ENCODE measurements at regions not wholly inside any gene's neighbourhood (a gene's known extent, or its start where the extent isn't known, plus 50 kb on each side); places are given as distances from the start of the nearest gene placed in this dataset.

- Histone ChIP-seq H3K4me1 (peaks cover 0 to 11% (median 5%) of the 10 kb centered on the region in 4 donors), H3K4me3 (no peak overlapping the region), H3K9me3 (no peaks in the 10 kb centered on the region), H3K27me3 (no peaks in the 10 kb centered on the region), H3K36me3 (no peaks in the 10 kb centered on the region), H3K27ac (no peak overlapping the region)
- DNase-seq = no peak
- intact Hi-C loops (cut with DNase I; ENCODE audit: low total_unique reads) = no loop called here
- in situ Hi-C loops (cut with MboI; ENCODE audit: low pct_ligation_motif_present in 1 of 4, low pct_unique_long_range_greater_than_20kb in 1 of 4, low sequenced_read_pairs in 3 of 4) = loop anchor here in 2 of 4 donors (10.0 to 25.0 kb wide), 2 partner anchors 310 to 317 kb away; partner anchors contain the start of gene GADD45G (in 2 of the 2)
- 89 to 92% methylated on average over 4 to 7 of the region's 7 CpGs for WGBS, 2 donors (ENCODE audit: low coverage in 1 of 2)
- TF ChIP-seq POLR2A (IDR thresholded peaks at IDR 0.05) (no peak), POLR2AphosphoS5 (IDR thresholded peaks at IDR 0.05) (no peak), EP300 (IDR thresholded peaks at IDR 0.05; ENCODE audit: low read depth) (no peak)
- TF ChIP-seq, protein P1, sequence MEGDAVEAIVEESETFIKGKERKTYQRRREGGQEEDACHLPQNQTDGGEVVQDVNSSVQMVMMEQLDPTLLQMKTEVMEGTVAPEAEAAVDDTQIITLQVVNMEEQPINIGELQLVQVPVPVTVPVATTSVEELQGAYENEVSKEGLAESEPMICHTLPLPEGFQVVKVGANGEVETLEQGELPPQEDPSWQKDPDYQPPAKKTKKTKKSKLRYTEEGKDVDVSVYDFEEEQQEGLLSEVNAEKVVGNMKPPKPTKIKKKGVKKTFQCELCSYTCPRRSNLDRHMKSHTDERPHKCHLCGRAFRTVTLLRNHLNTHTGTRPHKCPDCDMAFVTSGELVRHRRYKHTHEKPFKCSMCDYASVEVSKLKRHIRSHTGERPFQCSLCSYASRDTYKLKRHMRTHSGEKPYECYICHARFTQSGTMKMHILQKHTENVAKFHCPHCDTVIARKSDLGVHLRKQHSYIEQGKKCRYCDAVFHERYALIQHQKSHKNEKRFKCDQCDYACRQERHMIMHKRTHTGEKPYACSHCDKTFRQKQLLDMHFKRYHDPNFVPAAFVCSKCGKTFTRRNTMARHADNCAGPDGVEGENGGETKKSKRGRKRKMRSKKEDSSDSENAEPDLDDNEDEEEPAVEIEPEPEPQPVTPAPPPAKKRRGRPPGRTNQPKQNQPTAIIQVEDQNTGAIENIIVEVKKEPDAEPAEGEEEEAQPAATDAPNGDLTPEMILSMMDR (IDR thresholded peaks at IDR 0.05) = no peak
Observed at GRCh38 chr9:89922099-89922498, 317.3 kb downstream of the GADD45G start.

- Histone ChIP-seq H3K9me3 (no peaks in the 10 kb centered on the region), H3K27me3 (no peaks in the 10 kb centered on the region), H3K4me1 (peaks cover 0 to 11% (median 5%) of the 10 kb centered on the region in 4 donors), H3K36me3 (no peaks in the 10 kb centered on the region), H3K27ac (no peak overlapping the region), H3K4me3 (no peak overlapping the region)
- DNase-seq = no peak
- in situ Hi-C loops (cut with MboI; ENCODE audit: low pct_ligation_motif_present in 1 of 4, low pct_unique_long_range_greater_than_20kb in 1 of 4, low sequenced_read_pairs in 3 of 4) (loop anchor here in 2 of 4 donors (10.0 to 25.0 kb wide), 2 partner anchors 311 to 318 kb away; partner anchors contain the start of gene GADD45G (in 2 of the 2)), intact Hi-C loops (cut with DNase I; ENCODE audit: low total_unique reads) (no loop called here)
- TF ChIP-seq EP300 (IDR thresholded peaks at IDR 0.05; ENCODE audit: low read depth) = no peak
- no peak for TF ChIP-seq POLR2A (IDR thresholded peaks at IDR 0.05)
- TF ChIP-seq, protein P1 (IDR thresholded peaks at IDR 0.05) = no peak
- TF ChIP-seq POLR2AphosphoS5 (IDR thresholded peaks at IDR 0.05) = no peak
- 89 to 98% methylated on average over 6 to 7 of the region's 7 CpGs for WGBS, 2 donors (ENCODE audit: low coverage in 1 of 2)
Observed at GRCh38 chr9:89923174-89923573, 318.4 kb downstream of the GADD45G start.

DNA sequence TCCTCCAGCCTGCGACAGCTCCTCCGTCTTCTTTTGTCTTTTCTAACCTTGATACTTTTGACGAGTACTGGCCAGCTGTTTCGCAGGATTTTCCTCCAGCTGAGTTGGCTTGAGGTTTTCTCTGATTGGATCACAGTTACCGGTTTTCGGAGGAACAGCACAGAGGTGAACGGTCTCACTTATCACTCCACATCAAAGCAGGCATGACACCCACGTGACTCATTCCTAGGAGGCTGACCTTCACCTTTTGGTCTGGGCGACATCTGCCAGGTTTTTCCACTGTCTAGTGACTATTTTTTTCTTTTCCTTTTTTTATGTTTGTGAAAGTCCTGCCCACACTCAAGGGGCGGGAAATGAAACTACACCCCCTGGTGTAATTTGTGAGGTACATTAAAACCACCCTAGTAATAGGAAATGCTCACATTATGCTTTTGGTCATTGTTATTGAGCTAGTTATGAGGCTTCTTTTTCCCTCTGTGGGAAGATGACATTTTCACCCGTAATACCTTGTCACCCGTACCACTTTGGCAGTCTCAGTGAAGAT lies 319.2 kb downstream of the GADD45G start:
- in situ Hi-C loops (cut with MboI; ENCODE audit: low pct_ligation_motif_present in 1 of 4, low pct_unique_long_range_greater_than_20kb in 1 of 4, low sequenced_read_pairs in 3 of 4) = loop anchor here in 2 of 4 donors (10.0 to 25.0 kb wide), 2 partner anchors 312 to 319 kb away; partner anchors contain the start of gene GADD45G (in 2 of the 2)
- Histone ChIP-seq H3K4me1 (peaks cover 0 to 11% (median 5%) of the 10 kb centered on the region in 4 donors), H3K9me3 (no peaks in the 10 kb centered on the region), H3K4me3 (no peak overlapping the region), H3K27me3 (no peaks in the 10 kb centered on the region), H3K36me3 (no peaks in the 10 kb centered on the region), H3K27ac (no peak overlapping the region)
- TF ChIP-seq, protein P1 (IDR thresholded peaks at IDR 0.05) = no peak
- TF ChIP-seq POLR2A (IDR thresholded peaks at IDR 0.05) = no peak
- no peak for TF ChIP-seq POLR2AphosphoS5 (IDR thresholded peaks at IDR 0.05)
- no peak for TF ChIP-seq EP300 (IDR thresholded peaks at IDR 0.05; ENCODE audit: low read depth)
- intact Hi-C loops (cut with DNase I; ENCODE audit: low total_unique reads) = no loop called here
- 70 to 73% methylated on average over 5 to 12 of the region's 12 CpGs for WGBS, 2 donors (ENCODE audit: low coverage in 1 of 2)
- DNase-seq = no peak

DNA sequence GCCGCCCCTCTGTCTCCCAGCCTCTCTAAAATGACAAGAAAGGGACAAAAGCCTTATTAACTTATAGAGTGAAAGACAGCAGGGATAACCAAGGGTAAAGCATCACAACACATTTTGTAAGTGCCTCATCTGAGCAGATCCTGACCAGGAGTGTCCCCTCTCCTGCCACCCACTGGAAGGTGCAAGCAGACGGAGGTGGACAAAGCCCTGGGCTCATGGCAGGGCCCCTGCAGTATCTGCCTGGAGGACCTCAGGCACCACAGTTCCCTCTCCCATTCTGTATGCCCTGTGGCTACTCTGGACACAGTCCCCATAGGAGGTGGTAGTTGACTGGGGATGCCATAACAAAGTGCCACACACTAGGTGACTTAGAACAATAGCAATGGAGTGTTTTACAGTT lies 319.8 kb downstream of the GADD45G start:
- in situ Hi-C loops (cut with MboI; ENCODE audit: low pct_ligation_motif_present in 1 of 4, low pct_unique_long_range_greater_than_20kb in 1 of 4, low sequenced_read_pairs in 3 of 4) (loop anchor here in 2 of 4 donors (10.0 to 25.0 kb wide), 2 partner anchors 312 to 320 kb away; partner anchors contain the start of gene GADD45G (in 2 of the 2)), intact Hi-C loops (cut with DNase I; ENCODE audit: low total_unique reads) (no loop called here)
- Histone ChIP-seq H3K4me3 (no peak overlapping the region), H3K27ac (no peak overlapping the region), H3K9me3 (no peaks in the 10 kb centered on the region), H3K27me3 (no peaks in the 10 kb centered on the region), H3K4me1 (peaks cover 0 to 15% (median 5%) of the 10 kb centered on the region in 4 donors), H3K36me3 (no peaks in the 10 kb centered on the region)
- no peak for TF ChIP-seq POLR2A (IDR thresholded peaks at IDR 0.05)
- WGBS, 2 donors (ENCODE audit: low coverage in 1 of 2) = 91% methylated on average over 2 of the region's 2 CpGs; no CpG with 5 or more reads in 1 of the 2 donors
- no peak for DNase-seq
